Heart right ventricle (tissue), 16 donors: ENCODE measurements at regions not wholly inside any gene's neighbourhood (a gene's known extent, or its start where the extent isn't known, plus 50 kb on each side); places are given as distances from the start of the nearest gene placed in this dataset.

Source experiments
- ATAC-seq, 8 donors: fragments of 200-7000 bp; cut with Tn5 transposase; one replicate each; pipeline ENCODE4 v1.9.1; 2020; ENCODE audit warnings: mild to moderate bottlenecking in 8 of 8, moderate library complexity in 8 of 8, moderate number of reproducible peaks in 1 of 8
- DNase-seq, 2 donors: peaks; one replicate each; pipeline ENCODE4 v3.0.0-alpha.2; 2020
- H3K27ac ChIP-seq, 10 donors: fragments of 200-600 bp; sonication (generic) in 2 of 10; one replicate each; pipeline versions ENCODE4 v1.5.0 to v1.8.0; 2020 to 2022; ENCODE audit warnings: mild to moderate bottlenecking in 3 of 10
- H3K27me3 ChIP-seq, 7 donors: fragments of 200-600 bp; one replicate each; pipeline ENCODE4 v1.8.0; 2021 to 2022; ENCODE audit warnings: mild to moderate bottlenecking in 2 of 7
- H3K36me3 ChIP-seq, 9 donors: fragments of 200-600 bp; sonication (generic) in 1 of 9; one replicate each; pipeline versions ENCODE4 v1.5.0 to v1.8.0; 2020 to 2022; ENCODE audit warnings: mild to moderate bottlenecking in 2 of 9
- H3K4me1 ChIP-seq, 9 donors: fragments of 200-600 bp; sonication (generic) in 1 of 9; one replicate each; pipeline versions ENCODE4 v1.5.0 to v1.8.0; 2020 to 2022; ENCODE audit warnings: mild to moderate bottlenecking in 4 of 9
- H3K4me3 ChIP-seq, 10 donors: fragments of 200-600 bp; sonication (generic) in 2 of 10; one replicate each; pipeline versions ENCODE4 v1.5.0 to v1.8.0; 2020 to 2022; ENCODE audit warnings: mild to moderate bottlenecking in 7 of 10, moderate library complexity in 2 of 10
- H3K9me3 ChIP-seq, 11 donors: fragments of 200-600 bp in 10 of 11; sonication (generic) in 2 of 11; one replicate each; pipeline versions ENCODE4 v1.5.0 to v1.8.0; 2013 to 2022; ENCODE audit warnings: mild to moderate bottlenecking in 2 of 11, control low read depth in 1 of 11, moderate library complexity in 1 of 11
- WGBS, 2 donors: extraction: QIAGEN DNeasy Blood & Tissue Kit; methylation state at CpG; one replicate each; pipeline ENCODE4 v1.1.7; 2013; ENCODE audit warnings: inconsistent platforms in 1 of 2; 5-methylcytosine and 5-hydroxymethylcytosine counted together
- intact Hi-C, 10 donors: fragments of 100-400 bp; cut with DNase I; formaldehyde crosslinking; loops; one replicate each; pipeline versions ENCODE4 v1.11.1 to v1.14.2; 2022
- TF ChIP-seq, protein P1 (sequence below), 9 donors: fragments of 200-600 bp; sonication (generic) in 2 of 9; IDR thresholded peaks; one replicate each; pipeline versions ENCODE4 v1.5.0 to v1.8.0; 2021 to 2022; ENCODE audit warnings: antibody characterized with exemption in 9 of 9, mild to moderate bottlenecking in 5 of 9, moderate library complexity in 1 of 9
- donor health status: Arrhythmogenic right ventricular cardiomyopathy.
- donor health status: ischemic (EF 13 %, LVEDD 7.1; RV severe dilation, severe dysfunction).
- donor health status: healthy with polysubstance abuse.
- donor health status: DM: no; HTN: yes; CAD: no.
- donor health status: DM: no; HTN: no; CAD: no.
- donor health status: ischemic (EF 25% LVEDD 6.9; RV normal size, moderate dysfunction).
- donor health status: ischemic (EF 25% LVEDD 5.7; RV mildly dilated, moderate dysfunction).
- donor health status: healthy.
- donor health status: DM: yes; HTN: yes; CAD: no.
- donor health status: Ischemic cardiomyopathy.
- donor health status: ischemic (EF 35%, LVEDD 5.7; RV mildly dilated, moderate dysfunction).
- donor health status: nonischemic (EF 11% LVEDD 7.7; RV severe dilation, severe dysfunction).
- donor health status: DM: yes; HTN: yes; CAD: no.
- donor health status: PGD.
- donor health status: ischemic (EF 29% LVEDD 5.4; RV normal size, mild dysfunction).
- donor health status: nonischemic (EF 23%, LVEDD 6.1; RV moderate dilation, normal function).

DNA sequence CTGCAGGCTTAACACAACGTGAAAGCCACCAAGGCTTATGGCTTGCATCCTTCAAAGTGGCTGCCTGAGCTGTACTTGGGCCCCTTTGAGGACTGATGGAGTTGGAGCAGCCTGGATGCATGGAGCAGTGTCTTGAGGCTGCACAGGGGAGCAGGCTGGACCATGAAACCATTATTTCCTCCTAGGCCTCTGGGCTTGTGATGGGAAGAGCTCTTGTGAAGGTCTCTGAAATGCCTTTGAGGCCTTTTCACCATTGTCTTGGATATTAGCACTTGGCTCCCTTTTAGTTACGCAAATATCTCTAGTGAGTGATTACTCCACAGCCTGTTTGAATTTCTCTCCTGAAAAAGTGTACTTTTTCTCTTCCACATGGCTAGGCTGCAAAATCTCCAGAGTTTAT, 201.2 kb upstream of the NPY start:
- intact Hi-C loops = no loop called here
- Histone ChIP-seq H3K4me3 (no peak overlapping the region), H3K9me3 (peaks cover 0 to 41% (median 5%) of the 10 kb centered on the region in 11 donors), H3K27me3 (peaks cover 0 to 4% (median 0%) of the 10 kb centered on the region in 7 donors), H3K27ac (no peak overlapping the region), H3K36me3 (no peaks in the 10 kb centered on the region), H3K4me1 (no peaks in the 10 kb centered on the region)
- WGBS, 2 donors = 63 to 69% methylated on average over 2 of the region's 2 CpGs
- ATAC-seq (no peak), DNase-seq (no peak)
- TF ChIP-seq, protein P1, sequence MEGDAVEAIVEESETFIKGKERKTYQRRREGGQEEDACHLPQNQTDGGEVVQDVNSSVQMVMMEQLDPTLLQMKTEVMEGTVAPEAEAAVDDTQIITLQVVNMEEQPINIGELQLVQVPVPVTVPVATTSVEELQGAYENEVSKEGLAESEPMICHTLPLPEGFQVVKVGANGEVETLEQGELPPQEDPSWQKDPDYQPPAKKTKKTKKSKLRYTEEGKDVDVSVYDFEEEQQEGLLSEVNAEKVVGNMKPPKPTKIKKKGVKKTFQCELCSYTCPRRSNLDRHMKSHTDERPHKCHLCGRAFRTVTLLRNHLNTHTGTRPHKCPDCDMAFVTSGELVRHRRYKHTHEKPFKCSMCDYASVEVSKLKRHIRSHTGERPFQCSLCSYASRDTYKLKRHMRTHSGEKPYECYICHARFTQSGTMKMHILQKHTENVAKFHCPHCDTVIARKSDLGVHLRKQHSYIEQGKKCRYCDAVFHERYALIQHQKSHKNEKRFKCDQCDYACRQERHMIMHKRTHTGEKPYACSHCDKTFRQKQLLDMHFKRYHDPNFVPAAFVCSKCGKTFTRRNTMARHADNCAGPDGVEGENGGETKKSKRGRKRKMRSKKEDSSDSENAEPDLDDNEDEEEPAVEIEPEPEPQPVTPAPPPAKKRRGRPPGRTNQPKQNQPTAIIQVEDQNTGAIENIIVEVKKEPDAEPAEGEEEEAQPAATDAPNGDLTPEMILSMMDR (IDR thresholded peaks at IDR 0.05) = no peak

DNA sequence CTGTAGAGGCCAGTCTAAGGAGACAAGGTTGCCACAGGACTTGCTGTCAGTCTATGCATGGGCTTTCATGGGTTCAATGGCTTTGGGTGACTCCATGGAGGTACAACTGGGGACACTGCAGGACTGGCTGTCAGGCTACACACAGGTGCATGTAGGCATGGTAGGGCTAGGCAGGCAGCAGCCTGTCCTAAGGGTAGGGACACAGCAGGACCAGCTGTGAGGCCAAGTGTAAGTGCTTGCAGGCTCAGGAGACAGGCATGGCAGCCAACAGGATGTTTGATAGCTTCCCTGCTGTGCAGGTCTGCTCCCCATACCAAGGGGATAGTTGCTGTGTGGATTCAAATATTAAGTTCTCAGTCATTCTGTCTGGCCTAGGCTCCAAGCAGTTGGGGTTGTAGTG, 181.0 kb upstream of the NPY start:
- TF ChIP-seq, protein P1 (IDR thresholded peaks at IDR 0.05) = no peak
- peaks cover 0 to 33% (median 13%) of the 10 kb centered on the region in 11 donors for H3K9me3 ChIP-seq
- H3K27ac ChIP-seq = no peak overlapping the region
- DNase-seq (no peak), ATAC-seq (no peak)
- no peaks in the 10 kb centered on the region for H3K4me1 ChIP-seq
- no peaks in the 10 kb centered on the region for H3K36me3 ChIP-seq
- intact Hi-C loops = no loop called here
- no peaks in the 10 kb centered on the region for H3K27me3 ChIP-seq
- no peak overlapping the region for H3K4me3 ChIP-seq

DNA sequence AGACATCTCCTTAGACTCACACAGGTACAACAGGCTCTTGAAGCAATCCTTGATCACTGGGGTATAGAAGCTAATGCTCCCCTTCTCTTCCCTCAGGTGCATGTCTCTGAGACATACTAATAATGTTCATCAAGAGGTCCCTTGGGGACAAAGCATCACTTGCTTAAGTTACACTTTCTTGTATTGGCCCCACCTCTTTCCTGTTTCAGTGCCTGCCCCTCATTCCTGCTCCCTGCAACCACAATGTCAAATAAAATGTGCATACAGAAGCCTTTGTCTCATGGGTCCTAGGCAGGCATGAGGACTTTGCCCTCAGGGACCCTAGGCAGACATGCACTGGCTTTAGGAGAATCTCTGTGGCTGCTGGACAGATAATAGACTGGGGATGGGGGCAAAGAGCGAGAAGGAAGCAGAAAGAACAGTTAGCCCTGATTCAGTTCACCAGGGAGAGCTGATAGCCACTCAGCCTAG, 175.0 kb upstream of the NPY start:
- intact Hi-C loops = no loop called here
- WGBS, 2 donors = 50 to 61% methylated on average over 1 of the region's 1 CpG

DNA sequence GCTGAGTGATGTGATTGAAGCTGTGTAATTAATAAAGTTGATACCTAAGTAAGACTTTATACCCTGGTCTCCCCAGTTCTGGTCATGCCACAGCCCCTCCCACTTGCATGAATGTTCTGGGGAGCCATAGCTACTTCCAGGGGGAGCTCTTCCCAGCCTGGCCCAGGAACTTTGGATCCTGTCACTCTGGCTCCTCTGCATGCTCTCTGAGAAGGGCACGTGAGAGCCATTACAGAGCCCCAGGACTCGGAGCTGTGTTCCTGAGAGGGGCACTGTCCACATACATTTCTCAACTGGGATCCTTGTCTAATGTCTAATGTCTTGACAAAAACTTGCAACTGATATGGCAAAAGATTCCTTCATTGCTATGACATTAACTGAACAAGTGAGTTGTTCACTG, 173.9 kb upstream of the NPY start:
- TF ChIP-seq, protein P1 (IDR thresholded peaks at IDR 0.05) = no peak
- H3K36me3 ChIP-seq = no peaks in the 10 kb centered on the region
- WGBS, 2 donors = 51 to 57% methylated on average over 2 of the region's 2 CpGs
- H3K4me3 ChIP-seq = no peak overlapping the region
- ATAC-seq (no peak), DNase-seq (no peak)
- H3K4me1 ChIP-seq = no peaks in the 10 kb centered on the region
- no peak overlapping the region for H3K27ac ChIP-seq
- intact Hi-C loops = no loop called here
- no peaks in the 10 kb centered on the region for H3K9me3 ChIP-seq
- no peaks in the 10 kb centered on the region for H3K27me3 ChIP-seq

More for the DNA sequence above, 175.0 kb upstream of the NPY start:
- Histone ChIP-seq H3K27me3 (no peaks in the 10 kb centered on the region), H3K4me3 (no peak overlapping the region), H3K36me3 (no peaks in the 10 kb centered on the region), H3K27ac (no peak overlapping the region), H3K9me3 (peaks cover 0 to 4% (median 0%) of the 10 kb centered on the region in 11 donors), H3K4me1 (no peaks in the 10 kb centered on the region)
- ATAC-seq = no peak
- no peak for DNase-seq
- TF ChIP-seq, protein P1 (IDR thresholded peaks at IDR 0.05) = no peak
